Mesodermal cell (in vitro differentiated cells): ENCODE measurements at regions not wholly inside any gene's neighbourhood (a gene's known extent, or its start where the extent isn't known, plus 50 kb on each side); places are given as distances from the start of the nearest gene placed in this dataset.
"Not testable (repeated sequence)": the region's sequence is repeated elsewhere in the genome, so short reads cannot be mapped to it uniquely, and the experiment has no call there.

Experiments used
- H3K27ac ChIP-seq: 2 replicates; pipeline ENCODE4 v1.7.0; 2013; ENCODE audit warnings: mild to moderate bottlenecking, low read depth, low read length, moderate library complexity; ENCODE audit not compliant: severe bottlenecking
- H3K36me3 ChIP-seq: 2 replicates; pipeline ENCODE4 v1.7.1; 2013; ENCODE audit warnings: mild to moderate bottlenecking, low read length, moderate library complexity; ENCODE audit not compliant: control insufficient read depth, insufficient read depth
- H3K4me1 ChIP-seq: one replicate; pipeline ENCODE4 v1.7.1; 2013; ENCODE audit warnings: mild to moderate bottlenecking, low read length; ENCODE audit not compliant: insufficient read depth, control insufficient read depth, poor library complexity, severe bottlenecking
- H3K4me3 ChIP-seq: 2 replicates; pipeline ENCODE4 v1.7.0; 2013; ENCODE audit warnings: low read length, control low read depth, mild to moderate bottlenecking; ENCODE audit not compliant: insufficient read depth, poor library complexity, severe bottlenecking; ENCODE audit errors: extremely low read depth
- H3K9me3 ChIP-seq: 2 replicates; pipeline ENCODE4 v1.7.1; 2013; ENCODE audit warnings: mild to moderate bottlenecking, low read length, moderate library complexity; ENCODE audit not compliant: control insufficient read depth
- WGBS, 2 experiments: methylation state at CpG; one replicate each; pipeline ENCODE4 v1.1.5; 2013; ENCODE audit warnings: missing lambda C conversion rate in 2 of 2; ENCODE audit not compliant: insufficient coverage in 2 of 2; 5-methylcytosine and 5-hydroxymethylcytosine counted together

DNA sequence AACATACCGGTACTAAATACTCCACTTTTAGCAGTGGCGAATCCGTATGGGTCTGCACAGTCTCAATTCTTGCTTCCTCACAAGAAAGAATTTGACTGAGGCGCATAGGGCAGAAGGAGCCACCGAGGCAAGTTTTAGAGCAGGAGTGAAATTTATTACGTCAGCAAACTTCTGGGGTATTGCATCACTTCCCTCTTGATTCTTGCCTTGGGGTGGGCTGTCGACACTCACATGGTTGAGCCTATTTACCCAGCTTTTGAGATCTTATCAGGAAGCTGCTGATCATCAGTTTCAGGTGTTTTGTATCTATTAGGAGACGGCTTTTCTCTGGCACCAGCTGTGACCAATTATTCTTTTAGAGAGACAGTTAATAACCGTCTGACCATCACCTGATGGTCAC, 111.5 kb upstream of the CCNH start:
- H3K4me3 ChIP-seq: no peak overlapping the region
- no peak overlapping the region for H3K27ac ChIP-seq
- no peaks in the 10 kb centered on the region for H3K9me3 ChIP-seq
- WGBS, 2 experiments: 90 to 100% methylated on average over 5 to 7 of the region's 9 CpGs
- no peaks in the 10 kb centered on the region for H3K4me1 ChIP-seq
- H3K36me3 ChIP-seq: no peaks in the 10 kb centered on the region

DNA sequence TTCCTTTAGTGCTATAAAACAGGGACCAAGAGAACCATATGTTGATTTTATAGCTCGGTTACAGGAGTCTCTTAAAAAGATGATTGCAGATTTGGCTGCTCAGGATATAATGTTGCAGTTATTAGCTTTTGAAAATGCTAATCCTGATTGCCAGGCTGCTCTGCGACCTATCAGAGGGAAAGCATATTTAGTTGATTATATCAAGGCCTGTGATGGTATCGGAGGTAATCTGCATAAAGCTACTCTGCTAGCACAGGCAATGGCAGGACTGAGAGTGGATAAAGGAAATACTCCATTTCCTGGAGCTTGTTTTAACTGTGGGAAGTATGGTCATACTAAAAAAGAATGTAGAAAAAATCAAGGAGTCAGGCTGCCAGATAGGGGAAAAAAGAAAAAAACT, 99.0 kb upstream of the CCNH start:
- WGBS, 2 experiments: 83% methylated on average over 1 of the region's 3 CpGs; no CpG with 5 or more reads in 1 of the 2 experiments
- not testable (repeated sequence) for H3K4me3 ChIP-seq, H3K4me1 ChIP-seq

DNA sequence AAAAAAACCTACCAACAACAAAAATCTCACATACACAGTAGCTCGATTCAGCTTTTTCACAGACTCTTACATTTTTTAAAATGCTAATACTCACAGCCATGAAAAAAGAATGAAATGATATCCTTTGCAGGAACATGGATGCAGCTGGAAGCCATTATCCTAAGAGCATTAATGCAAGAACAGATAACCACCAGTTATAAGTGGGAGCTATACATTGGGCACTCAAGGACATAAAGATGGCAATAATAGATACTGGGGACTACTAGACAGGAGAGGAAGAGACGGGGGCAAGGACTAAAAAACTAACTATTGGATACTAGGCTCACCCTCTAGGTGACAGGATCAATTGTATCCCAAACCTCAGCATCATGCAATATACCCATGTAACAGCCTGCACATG, 90.3 kb upstream of the CCNH start:
- Histone ChIP-seq H3K4me3 (no peak overlapping the region), H3K4me1 (no peaks in the 10 kb centered on the region), H3K36me3 (no peaks in the 10 kb centered on the region), H3K9me3 (no peaks in the 10 kb centered on the region), H3K27ac (no peak overlapping the region)
- WGBS, 2 experiments: no CpG with 5 or more reads among the region's 2 CpGs

More for the DNA sequence above, 99.0 kb upstream of the CCNH start:
- H3K9me3 ChIP-seq, H3K27ac ChIP-seq, H3K36me3 ChIP-seq: not testable (repeated sequence)

DNA sequence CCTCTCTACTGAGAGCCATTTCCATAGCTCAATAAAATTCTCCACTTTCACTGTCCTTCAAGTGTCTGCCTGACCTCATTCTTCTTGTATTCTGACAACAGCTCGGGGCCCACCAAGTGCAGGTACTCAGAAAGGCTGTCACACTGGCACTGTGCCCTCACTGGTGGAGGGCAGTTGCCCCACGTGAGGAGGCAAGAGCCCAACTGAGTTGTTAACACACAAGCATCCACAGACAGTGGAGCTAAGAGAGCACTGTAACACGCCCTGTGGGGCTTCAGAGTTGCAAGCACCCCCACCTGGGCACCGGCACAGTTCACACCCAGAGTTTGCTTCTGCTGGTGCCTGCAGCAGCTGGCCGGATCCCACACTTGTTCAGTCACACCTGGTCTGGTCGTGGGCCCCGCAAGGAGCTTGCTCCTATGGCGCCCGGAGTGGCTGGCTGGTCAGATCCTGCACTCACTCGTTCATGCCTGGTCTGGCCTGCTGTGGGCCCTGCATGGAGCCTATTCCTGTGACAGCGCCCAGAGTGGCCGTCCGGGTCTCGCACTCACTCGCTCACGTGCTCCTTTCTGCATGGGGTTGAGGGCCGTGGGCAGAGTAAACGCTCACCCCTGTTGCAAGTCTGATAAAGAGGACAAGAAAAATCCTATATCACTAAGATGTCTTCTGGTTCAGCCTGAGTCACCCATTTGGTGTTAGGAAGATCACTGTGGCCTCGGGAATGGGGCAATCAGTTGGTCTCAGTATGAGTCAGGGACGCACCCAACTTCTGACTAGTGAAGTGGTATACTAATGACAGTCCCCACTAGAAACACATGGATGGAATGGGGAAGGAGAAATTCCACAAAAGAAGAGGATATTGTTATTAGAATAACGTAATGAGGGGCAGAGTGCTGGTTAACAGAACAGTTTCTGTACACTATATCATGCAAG, 87.0 kb upstream of the CCNH start:
- Histone ChIP-seq H3K4me1 (no peaks in the 10 kb centered on the region), H3K27ac (no peak overlapping the region), H3K36me3 (no peaks in the 10 kb centered on the region), H3K9me3 (no peaks in the 10 kb centered on the region), H3K4me3 (no peak overlapping the region)
- 83 to 86% methylated on average over 12 to 18 of the region's 21 CpGs for WGBS, 2 experiments
